Cardiac fibroblast (primary cell): ENCODE measurements at regions not wholly inside any gene's neighbourhood (a gene's known extent, or its start where the extent isn't known, plus 50 kb on each side); places are given as distances from the start of the nearest gene placed in this dataset.

ENCODE experiments used
- DNase-seq, 2 donors: peaks; one replicate each; pipeline versions ENCODE4 v3.0.0 to v3.0.0-alpha.2; 2010; ENCODE audit warnings: low read depth in 2 of 2
- H3K4me3 ChIP-seq, 2 donors: replicated peaks in 1 of 2; 1 replicate in 1 of 2; 2 replicates in 1 of 2; pipeline ENCODE4 v1.5.1; 2011; ENCODE audit warnings: low read depth in 2 of 2, low read length in 2 of 2, mild to moderate bottlenecking in 2 of 2, moderate library complexity in 1 of 2
- TF ChIP-seq, protein P1 (sequence below): IDR thresholded peaks from one replicate; pipeline ENCODE4 v1.5.1; 2011; ENCODE audit warnings: low read depth, mild to moderate bottlenecking, low read length, inconsistent platforms

DNA sequence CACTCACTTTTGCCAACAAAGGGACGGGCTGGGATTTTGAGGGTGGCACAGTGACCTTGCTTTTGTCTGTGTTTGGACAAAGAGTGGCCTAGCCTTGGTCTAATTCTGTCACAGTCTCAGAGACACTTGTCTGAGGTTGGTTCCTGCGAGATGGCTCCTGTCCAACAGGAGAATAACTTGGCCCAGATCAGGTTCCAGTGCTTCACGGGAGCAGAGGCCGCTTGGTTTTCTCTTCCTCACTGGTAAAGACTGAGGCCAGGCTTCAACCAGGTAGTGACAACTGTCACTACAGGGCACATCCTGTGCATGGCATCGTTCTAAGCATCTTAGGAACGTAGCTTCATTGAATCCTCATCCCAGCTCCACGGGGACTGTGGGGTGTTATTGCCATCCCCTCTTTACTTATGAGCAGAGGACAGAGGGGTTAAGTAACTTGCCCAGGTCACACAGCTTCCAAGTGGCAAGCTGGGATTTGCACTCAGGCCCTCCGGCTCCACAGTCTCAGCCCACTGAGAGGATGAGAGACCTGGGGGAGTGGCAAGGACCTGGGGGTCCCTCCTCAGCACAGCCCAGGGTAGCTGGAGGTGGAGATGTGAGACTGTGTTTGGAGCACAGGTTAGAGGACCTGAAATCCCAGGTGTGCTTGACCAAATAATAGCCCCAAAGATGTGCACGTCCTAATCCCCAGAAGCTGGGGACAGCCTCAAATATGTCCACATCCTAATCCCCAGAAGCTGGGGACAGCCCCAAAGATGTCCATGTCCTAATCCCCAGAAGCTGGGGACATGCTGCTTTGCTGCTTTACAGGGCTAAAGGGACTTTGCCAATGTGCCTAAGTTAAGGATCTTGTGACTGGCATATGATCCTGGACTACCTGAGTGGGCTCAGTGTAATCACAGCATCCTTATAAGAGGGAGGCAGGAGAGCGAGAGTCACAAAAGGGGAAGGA is 179.2 kb upstream of the RTL1 start:
- no peak overlapping the region for H3K4me3 ChIP-seq
- TF ChIP-seq, protein P1, sequence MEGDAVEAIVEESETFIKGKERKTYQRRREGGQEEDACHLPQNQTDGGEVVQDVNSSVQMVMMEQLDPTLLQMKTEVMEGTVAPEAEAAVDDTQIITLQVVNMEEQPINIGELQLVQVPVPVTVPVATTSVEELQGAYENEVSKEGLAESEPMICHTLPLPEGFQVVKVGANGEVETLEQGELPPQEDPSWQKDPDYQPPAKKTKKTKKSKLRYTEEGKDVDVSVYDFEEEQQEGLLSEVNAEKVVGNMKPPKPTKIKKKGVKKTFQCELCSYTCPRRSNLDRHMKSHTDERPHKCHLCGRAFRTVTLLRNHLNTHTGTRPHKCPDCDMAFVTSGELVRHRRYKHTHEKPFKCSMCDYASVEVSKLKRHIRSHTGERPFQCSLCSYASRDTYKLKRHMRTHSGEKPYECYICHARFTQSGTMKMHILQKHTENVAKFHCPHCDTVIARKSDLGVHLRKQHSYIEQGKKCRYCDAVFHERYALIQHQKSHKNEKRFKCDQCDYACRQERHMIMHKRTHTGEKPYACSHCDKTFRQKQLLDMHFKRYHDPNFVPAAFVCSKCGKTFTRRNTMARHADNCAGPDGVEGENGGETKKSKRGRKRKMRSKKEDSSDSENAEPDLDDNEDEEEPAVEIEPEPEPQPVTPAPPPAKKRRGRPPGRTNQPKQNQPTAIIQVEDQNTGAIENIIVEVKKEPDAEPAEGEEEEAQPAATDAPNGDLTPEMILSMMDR = no peak
- no peak for DNase-seq

DNA sequence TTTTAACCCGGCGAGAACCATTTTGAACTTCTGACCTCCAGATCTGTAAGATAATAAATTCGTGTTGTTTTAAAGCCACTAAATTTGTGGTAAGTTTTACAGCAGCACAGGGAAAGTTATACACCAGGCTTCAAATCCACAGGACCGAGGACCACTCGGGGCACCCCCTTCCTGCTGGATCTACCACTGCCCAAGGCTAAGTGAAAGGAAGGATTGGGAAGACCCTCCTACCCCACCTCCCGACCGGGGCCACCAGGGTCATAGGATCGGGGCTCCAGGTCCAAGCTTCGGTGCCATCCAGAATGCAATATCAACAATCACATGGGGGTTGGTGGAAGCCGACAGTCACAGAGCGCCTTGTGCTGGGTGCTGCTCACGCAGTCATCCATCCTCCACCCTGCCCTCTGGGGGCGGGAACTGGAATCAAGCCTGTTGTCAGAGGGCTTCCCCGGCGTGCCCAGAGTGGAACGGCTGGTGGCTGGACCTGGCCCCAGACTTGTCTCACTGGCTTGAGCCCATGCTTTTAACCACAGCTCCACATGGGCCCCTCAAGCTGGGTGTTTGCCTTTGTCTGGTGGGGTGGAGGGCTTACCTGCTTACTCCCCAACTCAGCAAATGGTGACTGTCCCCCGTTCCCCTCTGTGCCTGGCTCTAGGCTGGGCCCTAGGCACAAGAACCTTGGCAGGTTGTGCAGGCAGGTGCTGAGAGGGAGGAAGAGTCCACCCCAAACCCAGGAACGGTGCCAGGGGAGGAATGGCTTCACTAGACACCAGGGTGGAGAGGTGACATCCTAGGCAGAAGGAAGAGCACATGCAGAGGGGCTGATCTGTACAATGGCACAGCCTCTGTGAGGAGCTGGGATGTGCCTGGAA is 180.3 kb upstream of the RTL1 start:
- TF ChIP-seq, protein P1 = no peak
- DNase-seq = no peak
- no peak overlapping the region for H3K4me3 ChIP-seq

DNA sequence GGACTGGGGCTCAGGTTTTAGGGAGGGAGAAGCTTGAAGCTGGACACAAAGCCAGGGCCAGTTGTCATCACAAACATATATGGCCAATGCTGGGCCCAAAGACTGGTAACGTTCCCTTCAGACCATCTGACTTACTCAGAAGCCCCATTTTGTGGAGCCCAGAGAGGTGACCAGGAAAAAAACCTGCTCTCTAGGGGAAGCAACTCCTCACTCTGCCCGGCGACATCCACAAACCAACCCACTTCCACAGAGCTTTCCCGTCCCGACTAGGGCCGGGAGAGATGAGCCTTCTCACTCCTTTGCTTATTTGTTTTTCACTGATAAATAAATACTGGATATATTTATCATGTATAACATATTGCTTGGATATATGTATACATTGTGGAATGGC is 180.9 kb upstream of the RTL1 start:
- TF ChIP-seq, protein P1 = no peak
- DNase-seq = no peak
- no peak overlapping the region for H3K4me3 ChIP-seq

DNA sequence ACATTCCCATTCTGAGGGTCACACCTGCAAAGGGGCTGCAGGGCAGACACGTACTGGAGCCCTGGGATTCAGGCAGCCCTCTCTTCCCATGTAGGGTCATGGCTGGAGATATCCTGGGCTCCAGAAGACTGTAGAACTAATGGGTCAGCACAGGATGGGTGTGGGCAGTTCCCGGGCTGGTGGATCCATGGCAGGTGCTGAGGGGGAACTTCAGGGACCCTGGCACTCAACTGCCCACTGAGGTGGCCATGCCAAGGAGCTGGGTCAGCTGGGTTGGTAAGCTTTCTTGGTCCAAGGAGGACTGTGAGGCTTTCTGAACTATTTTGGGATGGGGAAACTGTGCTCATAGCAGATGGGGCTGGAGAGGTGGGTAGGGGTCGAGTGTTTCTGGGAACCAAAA is 183.4 kb upstream of the RTL1 start:
- H3K4me3 ChIP-seq = no peak overlapping the region
- no peak for DNase-seq
- TF ChIP-seq, protein P1 = no peak

DNA sequence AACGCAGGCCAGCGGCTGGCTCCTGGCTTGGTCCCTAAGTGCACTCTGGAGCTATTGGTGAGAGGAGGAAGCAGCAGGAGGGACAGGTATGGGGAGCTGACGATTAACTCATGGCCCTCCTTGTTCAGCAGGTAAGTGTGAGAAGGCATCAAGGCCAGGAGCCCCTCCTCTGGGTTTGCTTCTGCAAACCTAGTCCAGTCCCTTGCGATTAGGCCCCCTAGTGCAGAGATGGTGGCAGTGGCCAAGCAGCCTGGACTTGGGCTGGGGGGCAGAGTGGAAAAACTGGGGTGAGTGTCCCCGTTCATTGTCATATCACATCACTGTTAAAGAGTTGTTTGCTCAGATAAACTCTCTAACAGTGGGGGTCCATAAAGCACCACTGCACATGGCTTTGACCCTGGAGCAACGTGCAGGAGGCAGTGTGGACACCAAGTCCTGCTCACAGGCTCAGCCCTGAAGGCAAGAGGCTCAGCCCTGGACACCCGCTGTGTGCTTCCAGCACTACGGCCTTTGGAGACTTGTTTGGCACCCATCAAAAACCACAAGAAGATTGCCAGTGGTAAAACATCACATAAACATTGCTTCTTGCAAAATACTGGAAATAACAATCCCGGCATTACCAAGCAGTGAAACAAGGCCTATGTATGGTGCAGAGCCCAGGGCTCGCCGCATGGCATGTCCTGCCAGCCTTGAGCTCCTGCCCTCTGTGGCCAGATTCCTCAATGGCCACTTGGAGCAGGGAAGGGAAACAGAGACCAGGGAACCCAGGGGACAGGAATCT is 184.3 kb upstream of the RTL1 start:
- H3K4me3 ChIP-seq = no peak overlapping the region
- peak in 1 of 2 donors; percentile 26 for DNase-seq
- TF ChIP-seq, protein P1 = no peak

DNA sequence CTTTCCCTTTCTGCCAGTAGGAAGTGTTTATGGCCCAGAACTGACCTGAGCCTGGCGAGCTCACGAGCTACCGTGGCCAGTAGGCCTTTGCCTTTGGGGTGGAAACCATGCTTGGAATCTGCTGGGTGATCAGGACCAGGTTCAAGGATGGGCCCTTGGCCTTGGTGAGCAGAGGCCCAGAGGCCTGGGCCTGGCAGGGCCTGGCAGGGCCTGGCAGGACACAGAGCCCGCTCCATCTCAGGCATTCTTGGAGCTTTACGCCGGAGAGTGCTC is 184.8 kb upstream of the RTL1 start:
- no peak for DNase-seq
- TF ChIP-seq, protein P1 = no peak
- no peak overlapping the region for H3K4me3 ChIP-seq
